Left hindlimb (tissue), 1 donor: ENCODE measurements at regions not wholly inside any gene's neighbourhood (a gene's known extent, or its start where the extent isn't known, plus 50 kb on each side); places are given as distances from the start of the nearest gene placed in this dataset.

Experiments
- DNase-seq: peaks from one replicate; pipeline ENCODE4 v3.0.0-alpha.2; 2018

GRCh38 chr6:164424489-164424888 lies 884.9 kb downstream of the C6orf118 start:
- no peak for DNase-seq

GRCh38 chr6:164419099-164419498 lies 890.3 kb downstream of the C6orf118 start:
- no peak for DNase-seq

- no peak for DNase-seq
Observed at GRCh38 chr6:164418262-164418588, 891.2 kb downstream of the C6orf118 start.

GRCh38 chr6:164417537-164418261 lies 891.7 kb downstream of the C6orf118 start:
- no peak for DNase-seq

- no peak for DNase-seq
Observed at GRCh38 chr6:164415832-164416563, 893.4 kb downstream of the C6orf118 start.

- DNase-seq, result no peak
Observed at GRCh38 chr6:164414695-164415094, 894.7 kb downstream of the C6orf118 start.

GRCh38 chr6:164412566-164412965 lies 896.8 kb downstream of the C6orf118 start:
- no peak for DNase-seq

GRCh38 chr6:164410017-164410416 lies 899.4 kb downstream of the C6orf118 start:
- DNase-seq, result no peak

GRCh38 chr6:164409309-164410009 lies 899.9 kb downstream of the C6orf118 start:
- DNase-seq, result no peak

GRCh38 chr6:164408868-164409267 lies 900.5 kb downstream of the C6orf118 start:
- DNase-seq, result no peak

GRCh38 chr6:164404812-164405488 lies 904.5 kb downstream of the C6orf118 start:
- DNase-seq, result no peak

GRCh38 chr6:164401871-164402270 lies 907.5 kb downstream of the C6orf118 start:
- no peak for DNase-seq

- DNase-seq, result no peak
Observed at GRCh38 chr6:164398647-164399046, 910.8 kb downstream of the C6orf118 start.

GRCh38 chr6:164396071-164397047 lies 913.0 kb downstream of the C6orf118 start:
- no peak for DNase-seq

- DNase-seq, result no peak
Observed at GRCh38 chr6:164379795-164380194, 929.6 kb downstream of the C6orf118 start.

GRCh38 chr6:164378330-164378729 lies 931.1 kb downstream of the C6orf118 start:
- no peak for DNase-seq

GRCh38 chr6:164377348-164377918 lies 932.0 kb downstream of the C6orf118 start:
- DNase-seq, result no peak

- no peak for DNase-seq
Observed at GRCh38 chr6:164370773-164371172, 938.6 kb downstream of the C6orf118 start.

- no peak for DNase-seq
Observed at GRCh38 chr6:164359441-164359840, 944.9 kb downstream of the QKI start.

GRCh38 chr6:164359036-164359435 lies 944.5 kb downstream of the QKI start:
- DNase-seq, result no peak

- no peak for DNase-seq
Observed at GRCh38 chr6:164356814-164357213, 942.3 kb downstream of the QKI start.

GRCh38 chr6:164347455-164347854 lies 932.9 kb downstream of the QKI start:
- DNase-seq, result no peak
